Stomach (tissue), 4 donors: ENCODE measurements at regions not wholly inside any gene's neighbourhood (a gene's known extent, or its start where the extent isn't known, plus 50 kb on each side); places are given as distances from the start of the nearest gene placed in this dataset.

Experiments
- EP300 ChIP-seq: sonication (generic); formaldehyde crosslinking; IDR thresholded peaks from one replicate; pipeline ENCODE4 v1.6.1; 2017; ENCODE audit warnings: antibody characterized with exemption
- POLR2A ChIP-seq, 4 donors: fragments of 450-650 bp; IDR thresholded peaks; one replicate each; pipeline ENCODE4 v1.6.1; 2016; ENCODE audit warnings: antibody characterized with exemption in 4 of 4, control low read depth in 2 of 4, mild to moderate bottlenecking in 1 of 4, moderate library complexity in 1 of 4
- POLR2AphosphoS5 ChIP-seq, 3 donors: sonication (generic); formaldehyde crosslinking; IDR thresholded peaks; one replicate each; pipeline ENCODE4 v1.6.1; 2016; ENCODE audit warnings: antibody characterized with exemption in 3 of 3
- TF ChIP-seq, protein P1 (sequence below), 7 experiments: fragments of 450-650 bp in 4 of 7; fragments of 200-600 bp in 3 of 7; sonication (generic) in 3 of 7; IDR thresholded peaks; one replicate each; pipeline ENCODE4 v1.5.1; 2016 to 2019; ENCODE audit warnings: antibody characterized with exemption in 7 of 7, control low read depth in 2 of 7, mild to moderate bottlenecking in 1 of 7

DNA sequence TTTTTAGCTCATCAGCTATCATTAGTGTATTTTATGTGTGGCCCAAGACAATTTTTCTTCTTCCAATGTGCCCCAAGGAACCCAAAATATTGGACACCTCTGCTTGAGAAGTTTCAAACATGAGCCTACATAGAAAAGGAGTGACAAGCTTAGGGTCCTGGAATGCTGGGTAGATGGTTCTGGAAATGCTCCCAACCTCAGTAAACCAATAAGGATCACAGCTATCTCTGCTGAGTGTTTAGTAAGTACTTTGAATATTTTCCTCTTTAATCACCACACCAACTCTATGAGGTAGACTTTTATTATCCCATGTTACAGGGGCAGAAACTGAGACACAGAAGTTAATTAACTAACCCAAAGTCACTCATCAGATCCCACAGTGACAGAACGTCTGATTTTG is 164.9 kb upstream of the KLF3 start:
- TF ChIP-seq, protein P1, sequence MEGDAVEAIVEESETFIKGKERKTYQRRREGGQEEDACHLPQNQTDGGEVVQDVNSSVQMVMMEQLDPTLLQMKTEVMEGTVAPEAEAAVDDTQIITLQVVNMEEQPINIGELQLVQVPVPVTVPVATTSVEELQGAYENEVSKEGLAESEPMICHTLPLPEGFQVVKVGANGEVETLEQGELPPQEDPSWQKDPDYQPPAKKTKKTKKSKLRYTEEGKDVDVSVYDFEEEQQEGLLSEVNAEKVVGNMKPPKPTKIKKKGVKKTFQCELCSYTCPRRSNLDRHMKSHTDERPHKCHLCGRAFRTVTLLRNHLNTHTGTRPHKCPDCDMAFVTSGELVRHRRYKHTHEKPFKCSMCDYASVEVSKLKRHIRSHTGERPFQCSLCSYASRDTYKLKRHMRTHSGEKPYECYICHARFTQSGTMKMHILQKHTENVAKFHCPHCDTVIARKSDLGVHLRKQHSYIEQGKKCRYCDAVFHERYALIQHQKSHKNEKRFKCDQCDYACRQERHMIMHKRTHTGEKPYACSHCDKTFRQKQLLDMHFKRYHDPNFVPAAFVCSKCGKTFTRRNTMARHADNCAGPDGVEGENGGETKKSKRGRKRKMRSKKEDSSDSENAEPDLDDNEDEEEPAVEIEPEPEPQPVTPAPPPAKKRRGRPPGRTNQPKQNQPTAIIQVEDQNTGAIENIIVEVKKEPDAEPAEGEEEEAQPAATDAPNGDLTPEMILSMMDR (IDR thresholded peaks at IDR 0.05), result no peak
- TF ChIP-seq POLR2A (IDR thresholded peaks at IDR 0.05), result no peak
- TF ChIP-seq EP300, result no peak
- TF ChIP-seq POLR2AphosphoS5 (IDR thresholded peaks at IDR 0.05), result no peak
